Heart right ventricle (tissue), 16 donors: ENCODE measurements at regions not wholly inside any gene's neighbourhood (a gene's known extent, or its start where the extent isn't known, plus 50 kb on each side); places are given as distances from the start of the nearest gene placed in this dataset.

ENCODE experiments used
- ATAC-seq, 8 donors: fragments of 200-7000 bp; cut with Tn5 transposase; one replicate each; pipeline ENCODE4 v1.9.1; 2020; ENCODE audit warnings: mild to moderate bottlenecking in 8 of 8, moderate library complexity in 8 of 8, moderate number of reproducible peaks in 1 of 8
- DNase-seq, 2 donors: peaks; one replicate each; pipeline ENCODE4 v3.0.0-alpha.2; 2020
- H3K27ac ChIP-seq, 10 donors: fragments of 200-600 bp; sonication (generic) in 2 of 10; one replicate each; pipeline versions ENCODE4 v1.5.0 to v1.8.0; 2020 to 2022; ENCODE audit warnings: mild to moderate bottlenecking in 3 of 10
- H3K27me3 ChIP-seq, 7 donors: fragments of 200-600 bp; one replicate each; pipeline ENCODE4 v1.8.0; 2021 to 2022; ENCODE audit warnings: mild to moderate bottlenecking in 2 of 7
- H3K36me3 ChIP-seq, 9 donors: fragments of 200-600 bp; sonication (generic) in 1 of 9; one replicate each; pipeline versions ENCODE4 v1.5.0 to v1.8.0; 2020 to 2022; ENCODE audit warnings: mild to moderate bottlenecking in 2 of 9
- H3K4me1 ChIP-seq, 9 donors: fragments of 200-600 bp; sonication (generic) in 1 of 9; one replicate each; pipeline versions ENCODE4 v1.5.0 to v1.8.0; 2020 to 2022; ENCODE audit warnings: mild to moderate bottlenecking in 4 of 9
- H3K4me3 ChIP-seq, 10 donors: fragments of 200-600 bp; sonication (generic) in 2 of 10; one replicate each; pipeline versions ENCODE4 v1.5.0 to v1.8.0; 2020 to 2022; ENCODE audit warnings: mild to moderate bottlenecking in 7 of 10, moderate library complexity in 2 of 10
- H3K9me3 ChIP-seq, 11 donors: fragments of 200-600 bp in 10 of 11; sonication (generic) in 2 of 11; one replicate each; pipeline versions ENCODE4 v1.5.0 to v1.8.0; 2013 to 2022; ENCODE audit warnings: mild to moderate bottlenecking in 2 of 11, control low read depth in 1 of 11, moderate library complexity in 1 of 11
- WGBS, 2 donors: extraction: QIAGEN DNeasy Blood & Tissue Kit; methylation state at CpG; one replicate each; pipeline ENCODE4 v1.1.7; 2013; ENCODE audit warnings: inconsistent platforms in 1 of 2; 5-methylcytosine and 5-hydroxymethylcytosine counted together
- intact Hi-C, 10 donors: fragments of 100-400 bp; cut with DNase I; formaldehyde crosslinking; loops; one replicate each; pipeline versions ENCODE4 v1.11.1 to v1.14.2; 2022
- TF ChIP-seq, protein P1 (sequence below), 9 donors: fragments of 200-600 bp; sonication (generic) in 2 of 9; IDR thresholded peaks; one replicate each; pipeline versions ENCODE4 v1.5.0 to v1.8.0; 2021 to 2022; ENCODE audit warnings: antibody characterized with exemption in 9 of 9, mild to moderate bottlenecking in 5 of 9, moderate library complexity in 1 of 9
- donor health status: Arrhythmogenic right ventricular cardiomyopathy.
- donor health status: ischemic (EF 13 %, LVEDD 7.1; RV severe dilation, severe dysfunction).
- donor health status: healthy with polysubstance abuse.
- donor health status: DM: no; HTN: yes; CAD: no.
- donor health status: DM: no; HTN: no; CAD: no.
- donor health status: ischemic (EF 25% LVEDD 6.9; RV normal size, moderate dysfunction).
- donor health status: ischemic (EF 25% LVEDD 5.7; RV mildly dilated, moderate dysfunction).
- donor health status: healthy.
- donor health status: DM: yes; HTN: yes; CAD: no.
- donor health status: Ischemic cardiomyopathy.
- donor health status: ischemic (EF 35%, LVEDD 5.7; RV mildly dilated, moderate dysfunction).
- donor health status: nonischemic (EF 11% LVEDD 7.7; RV severe dilation, severe dysfunction).
- donor health status: DM: yes; HTN: yes; CAD: no.
- donor health status: PGD.
- donor health status: ischemic (EF 29% LVEDD 5.4; RV normal size, mild dysfunction).
- donor health status: nonischemic (EF 23%, LVEDD 6.1; RV moderate dilation, normal function).

DNA sequence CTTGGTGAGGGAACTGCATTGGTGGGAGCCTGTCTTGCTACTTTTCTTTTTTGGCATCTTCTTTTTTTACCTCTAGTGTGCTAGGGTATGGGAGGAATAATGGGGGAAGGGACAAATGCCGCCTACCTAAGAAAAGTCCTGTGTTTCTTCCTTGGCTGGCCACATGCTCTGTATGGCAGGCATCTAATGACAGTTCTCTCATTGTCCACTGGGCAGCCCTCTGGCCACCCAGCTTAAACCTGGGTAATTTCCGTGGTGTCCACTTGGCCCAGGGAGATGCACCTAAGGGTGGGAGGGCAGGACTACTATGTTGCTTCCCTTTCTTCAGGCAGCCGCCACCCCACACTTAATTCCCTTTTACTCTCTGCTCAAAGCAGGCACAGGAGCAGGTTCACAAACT, 173.1 kb downstream of the YTHDC2 start:
- H3K27me3 ChIP-seq: no peaks in the 10 kb centered on the region
- no peaks in the 10 kb centered on the region for H3K36me3 ChIP-seq
- no peaks in the 10 kb centered on the region for H3K9me3 ChIP-seq
- no peaks in the 10 kb centered on the region for H3K4me1 ChIP-seq
- TF ChIP-seq, protein P1, sequence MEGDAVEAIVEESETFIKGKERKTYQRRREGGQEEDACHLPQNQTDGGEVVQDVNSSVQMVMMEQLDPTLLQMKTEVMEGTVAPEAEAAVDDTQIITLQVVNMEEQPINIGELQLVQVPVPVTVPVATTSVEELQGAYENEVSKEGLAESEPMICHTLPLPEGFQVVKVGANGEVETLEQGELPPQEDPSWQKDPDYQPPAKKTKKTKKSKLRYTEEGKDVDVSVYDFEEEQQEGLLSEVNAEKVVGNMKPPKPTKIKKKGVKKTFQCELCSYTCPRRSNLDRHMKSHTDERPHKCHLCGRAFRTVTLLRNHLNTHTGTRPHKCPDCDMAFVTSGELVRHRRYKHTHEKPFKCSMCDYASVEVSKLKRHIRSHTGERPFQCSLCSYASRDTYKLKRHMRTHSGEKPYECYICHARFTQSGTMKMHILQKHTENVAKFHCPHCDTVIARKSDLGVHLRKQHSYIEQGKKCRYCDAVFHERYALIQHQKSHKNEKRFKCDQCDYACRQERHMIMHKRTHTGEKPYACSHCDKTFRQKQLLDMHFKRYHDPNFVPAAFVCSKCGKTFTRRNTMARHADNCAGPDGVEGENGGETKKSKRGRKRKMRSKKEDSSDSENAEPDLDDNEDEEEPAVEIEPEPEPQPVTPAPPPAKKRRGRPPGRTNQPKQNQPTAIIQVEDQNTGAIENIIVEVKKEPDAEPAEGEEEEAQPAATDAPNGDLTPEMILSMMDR (IDR thresholded peaks at IDR 0.05): no peak
- H3K4me3 ChIP-seq: no peak overlapping the region
- no peak for DNase-seq
- 91 to 94% methylated on average over 3 of the region's 3 CpGs for WGBS, 2 donors
- no peak for ATAC-seq
- intact Hi-C loops: loop anchor here in 2 of 10 donors (10.0 kb wide), 2 partner anchors 1098 to 1108 kb away; no protein-coding TSS in a partner anchor
- no peak overlapping the region for H3K27ac ChIP-seq

DNA sequence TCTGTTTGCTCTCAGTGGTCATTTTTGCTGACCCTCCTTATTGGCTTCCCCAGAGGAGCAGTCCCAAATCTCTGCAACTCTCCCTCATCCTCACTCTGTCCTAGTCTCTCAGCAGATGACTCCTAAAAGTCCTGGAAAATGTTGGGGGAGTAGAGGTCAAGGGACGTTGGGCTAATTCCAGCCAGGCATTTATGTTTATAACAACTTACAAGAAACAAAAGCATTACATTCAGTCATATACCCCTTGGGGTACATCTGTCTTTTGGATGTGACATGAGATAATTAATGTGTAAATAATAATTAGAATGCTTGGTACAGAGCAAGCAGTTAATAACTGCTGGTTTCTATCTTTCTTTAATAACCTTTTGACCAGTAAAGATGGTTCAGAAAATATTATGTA, 176.2 kb downstream of the YTHDC2 start:
- intact Hi-C loops: loop anchor here in 3 of 10 donors (5.0 to 10.0 kb wide), 3 partner anchors 643 to 1105 kb away; no protein-coding TSS in a partner anchor
- ATAC-seq (no peak), DNase-seq (no peak)
- TF ChIP-seq, protein P1 (IDR thresholded peaks at IDR 0.05): no peak
- Histone ChIP-seq H3K9me3 (no peaks in the 10 kb centered on the region), H3K27me3 (peaks cover 0 to 22% (median 4%) of the 10 kb centered on the region in 7 donors), H3K36me3 (no peaks in the 10 kb centered on the region), H3K4me1 (peaks cover 0 to 22% (median 13%) of the 10 kb centered on the region in 9 donors), H3K27ac (no peak overlapping the region), H3K4me3 (no peak overlapping the region)
- 55 to 74% methylated on average over 1 of the region's 1 CpG for WGBS, 2 donors

DNA sequence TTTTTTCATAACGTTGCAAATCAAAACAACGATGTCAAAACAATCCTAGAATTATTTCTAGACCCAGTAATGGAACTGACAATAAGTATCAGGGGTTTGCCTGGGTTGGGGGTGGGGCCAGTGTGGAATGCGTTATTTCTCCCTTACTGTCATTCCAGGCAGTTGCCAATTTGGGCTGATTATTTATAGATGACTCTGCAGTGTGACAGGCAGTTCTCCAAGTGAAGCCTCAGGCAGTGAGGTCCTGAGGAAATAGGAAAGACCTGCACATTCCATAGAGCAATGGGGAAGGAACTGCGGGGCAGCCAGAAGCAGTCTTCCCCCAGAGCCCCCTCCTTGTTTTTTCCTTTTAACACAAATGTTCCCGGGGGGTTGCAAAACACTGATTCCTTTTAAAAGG, 179.0 kb downstream of the YTHDC2 start:
- 5 to 6% methylated on average over 5 of the region's 5 CpGs for WGBS, 2 donors
- Histone ChIP-seq H3K27me3 (peaks cover 0 to 23% (median 15%) of the 10 kb centered on the region in 7 donors), H3K36me3 (no peaks in the 10 kb centered on the region), H3K27ac (no peak overlapping the region), H3K4me1 (peaks cover 0 to 22% (median 13%) of the 10 kb centered on the region in 9 donors), H3K4me3 (no peak overlapping the region), H3K9me3 (no peaks in the 10 kb centered on the region)
- TF ChIP-seq, protein P1 (IDR thresholded peaks at IDR 0.05): no peak
- no peak for DNase-seq
- intact Hi-C loops: loop anchor here in 1 of 10 donors (5.0 kb wide), 1 partner anchor 640 kb away; no protein-coding TSS in a partner anchor
- peak in 1 of 8 donors; percentile 35 for ATAC-seq

DNA sequence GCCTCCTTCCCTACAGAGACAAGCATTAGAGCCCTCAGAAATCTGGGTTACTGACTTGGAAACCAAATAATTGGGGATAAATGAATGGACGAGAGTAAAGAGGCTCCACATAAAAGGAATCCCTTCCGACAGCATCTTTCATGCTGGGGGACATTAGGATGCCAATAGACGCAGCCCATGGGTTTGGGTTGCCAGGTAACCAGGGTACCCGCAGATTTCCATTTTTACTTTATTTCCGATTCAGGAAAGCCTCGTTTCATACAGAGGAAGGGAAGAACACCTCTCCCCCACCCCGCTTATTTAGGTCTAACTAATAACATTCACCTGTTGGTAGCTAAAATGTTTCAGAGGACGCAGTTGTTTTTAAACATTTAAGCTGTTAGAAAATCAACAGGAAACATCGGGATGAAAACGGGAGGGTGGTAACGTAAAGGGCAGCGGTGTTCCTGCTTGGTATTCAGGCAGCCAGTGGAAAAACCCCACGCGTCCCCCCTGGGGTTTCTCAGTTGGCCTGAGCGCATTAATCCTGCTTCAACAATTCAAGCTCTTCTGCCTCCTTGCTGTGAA, 179.5 kb downstream of the YTHDC2 start:
- DNase-seq (peak in 1 of 2 donors; percentile 13), ATAC-seq (no peak)
- intact Hi-C loops: loop anchor here in 1 of 10 donors (5.0 kb wide), 1 partner anchor 639 kb away; no protein-coding TSS in a partner anchor
- peaks cover 0 to 22% (median 13%) of the 10 kb centered on the region in 9 donors for H3K4me1 ChIP-seq
- TF ChIP-seq, protein P1 (IDR thresholded peaks at IDR 0.05): no peak
- no peaks in the 10 kb centered on the region for H3K36me3 ChIP-seq
- WGBS, 2 donors: 20 to 22% methylated on average over 15 of the region's 15 CpGs
- no peaks in the 10 kb centered on the region for H3K9me3 ChIP-seq
- H3K27ac ChIP-seq: no peak overlapping the region
- H3K27me3 ChIP-seq: peaks cover 0 to 23% (median 15%) of the 10 kb centered on the region in 7 donors
- peak overlapping the region in 1 of 10 donors; percentile 21 for H3K4me3 ChIP-seq
